Fibroblast of skin of back (primary cell): ENCODE measurements at regions not wholly inside any gene's neighbourhood (a gene's known extent, or its start where the extent isn't known, plus 50 kb on each side); places are given as distances from the start of the nearest gene placed in this dataset.
A peak's percentile ranks its signal among the peaks of the same experiment; 100 is the strongest.

ENCODE experiments used
- DNase-seq: peaks from one replicate; pipeline ENCODE4 v3.0.0-alpha.2; 2013

DNA sequence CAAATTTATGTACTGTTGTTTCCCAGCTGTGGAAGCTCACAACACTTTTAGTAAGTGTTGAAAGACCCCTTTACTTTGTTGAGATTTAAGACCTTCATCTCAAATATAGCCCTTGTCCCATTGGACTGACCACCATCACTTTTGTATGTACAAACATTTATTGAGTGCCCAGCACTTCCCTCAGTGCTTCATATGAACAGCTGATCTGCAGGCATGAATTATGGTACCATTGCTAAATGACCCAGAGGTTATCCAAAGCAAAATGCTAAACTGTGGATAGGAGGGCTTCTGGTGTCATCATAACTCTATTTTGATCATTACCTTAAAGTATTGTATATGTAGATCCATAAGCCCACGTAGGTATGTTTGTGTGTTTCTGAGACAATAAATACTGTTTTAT, 285.7 kb upstream of the RGS6 start:
- DNase-seq, result no peak

DNA sequence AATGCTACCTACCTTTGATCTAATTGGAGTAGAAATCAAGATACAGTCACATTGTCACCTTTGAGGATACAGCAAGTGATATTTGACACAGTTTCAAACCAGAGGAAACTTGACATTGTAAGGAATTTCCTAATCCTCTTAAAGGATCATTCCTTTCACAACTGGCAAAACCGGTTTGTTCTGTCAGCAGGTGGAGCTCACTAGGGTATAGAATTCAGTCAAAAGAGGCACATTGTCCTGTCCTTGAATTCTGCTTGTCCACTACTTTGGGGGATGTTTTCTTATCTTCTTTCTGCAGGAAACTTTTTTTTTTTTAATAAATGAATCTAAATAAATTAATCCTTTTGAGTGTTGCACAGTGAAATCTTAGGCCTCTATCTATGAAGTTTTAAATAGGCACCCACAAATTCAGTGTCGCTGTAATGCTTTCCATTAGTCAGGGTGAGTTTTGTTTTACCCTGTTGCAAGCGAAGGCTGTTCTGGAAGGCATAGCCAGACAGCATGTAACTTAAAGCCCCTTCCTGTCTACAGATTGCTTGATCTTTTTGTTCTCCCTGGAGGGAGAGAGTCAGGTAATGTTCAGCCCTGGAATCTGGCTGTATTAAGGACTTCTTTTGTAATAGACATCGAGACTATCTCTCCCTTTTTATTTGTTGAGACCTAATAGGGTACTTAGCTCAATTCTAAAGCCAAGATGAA, 285.0 kb upstream of the RGS6 start:
- no peak for DNase-seq

GRCh38 chr14:71648725-71649124, 283.5 kb upstream of the RGS6 start:
- no peak for DNase-seq

DNA sequence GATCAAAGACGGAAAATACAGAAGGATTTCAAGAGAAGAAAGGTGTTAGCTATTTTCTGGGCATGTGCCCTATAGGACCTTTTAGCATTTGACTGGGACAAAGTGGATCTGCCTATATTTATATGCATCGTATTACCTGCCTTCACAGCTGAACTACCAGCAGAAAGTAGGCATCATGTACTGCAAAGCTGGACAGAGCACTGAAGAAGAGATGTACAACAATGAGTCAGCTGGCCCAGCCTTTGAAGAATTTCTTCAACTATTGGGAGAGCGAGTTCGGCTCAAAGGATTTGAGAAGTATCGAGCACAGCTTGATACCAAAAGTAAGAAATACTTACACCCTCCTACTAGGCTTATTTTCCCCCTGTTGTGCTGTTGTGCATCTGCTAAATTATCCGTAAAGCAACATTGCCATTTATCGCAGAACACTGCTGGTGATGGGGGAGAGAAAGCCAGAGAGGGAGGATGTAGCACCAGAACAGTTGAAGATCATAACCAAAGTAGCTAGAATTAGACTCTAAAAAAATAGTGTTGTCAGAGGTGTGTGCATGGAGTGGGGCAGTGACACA, 282.0 kb upstream of the RGS6 start:
- DNase-seq, result no peak

- peak; percentile 94 for DNase-seq
Observed at GRCh38 chr14:71651228-71651627, 281.0 kb upstream of the RGS6 start.

- DNase-seq, result no peak
Observed at GRCh38 chr14:71652368-71652767, 279.9 kb upstream of the RGS6 start.

GRCh38 chr14:71654810-71655209, 277.4 kb upstream of the RGS6 start:
- no peak for DNase-seq

DNA sequence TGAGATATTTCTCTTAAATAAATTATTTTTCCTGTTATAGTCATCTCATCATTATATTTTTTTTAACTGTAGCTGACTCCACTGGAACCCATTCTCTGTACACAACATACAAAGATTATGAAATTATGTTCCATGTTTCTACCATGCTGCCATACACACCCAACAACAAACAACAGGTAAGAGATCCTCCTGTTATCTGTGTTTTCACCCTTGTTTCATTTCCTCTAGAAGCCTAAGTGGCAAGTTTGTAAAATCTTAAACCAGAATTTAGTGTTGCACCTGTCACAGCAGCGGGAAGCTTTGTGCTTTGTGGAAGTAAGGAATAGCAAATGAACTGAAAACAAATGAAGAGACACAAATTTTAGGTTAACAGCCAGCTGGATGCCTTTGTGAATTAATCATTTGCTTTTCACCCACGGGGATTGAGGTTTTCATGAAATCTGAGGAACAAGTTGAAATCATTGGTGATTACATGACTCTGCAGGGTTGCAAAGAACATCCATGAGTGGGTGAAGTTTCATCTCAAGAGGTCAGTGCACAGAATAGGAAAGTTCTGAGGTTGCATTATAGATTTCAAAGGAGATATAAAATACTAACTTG, 273.9 kb upstream of the RGS6 start:
- peak; percentile 33 for DNase-seq

- no peak for DNase-seq
Observed at GRCh38 chr14:71659159-71659558, 273.1 kb upstream of the RGS6 start.

- no peak for DNase-seq
Observed at GRCh38 chr14:71661441-71661840, 270.8 kb upstream of the RGS6 start.

DNA sequence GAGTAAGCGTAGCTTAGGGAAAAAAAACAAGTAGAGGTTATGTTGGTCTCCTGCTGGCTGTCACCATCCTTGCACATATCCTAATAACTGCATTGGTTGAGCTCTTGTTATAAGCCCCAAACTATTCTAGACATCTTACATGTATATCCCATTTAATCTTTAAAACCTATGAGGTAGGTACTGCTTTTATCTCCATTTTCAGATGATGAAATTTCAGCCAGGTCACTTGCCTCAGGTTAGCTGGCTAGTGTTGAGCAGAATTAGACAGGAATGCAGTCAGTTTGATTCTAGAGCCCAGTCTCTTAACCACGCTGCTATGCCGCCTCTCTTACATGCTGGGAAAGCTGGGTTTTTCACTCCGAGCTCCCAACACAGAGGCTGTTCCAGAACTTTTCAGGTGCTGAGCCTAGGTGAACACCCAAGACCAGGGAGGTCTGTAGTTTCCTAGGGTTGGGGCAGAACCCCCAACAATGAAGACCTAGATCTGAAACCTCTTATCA, 269.9 kb upstream of the RGS6 start:
- no peak for DNase-seq

- DNase-seq, result peak; percentile 96
Observed at GRCh38 chr14:71665157-71665556, 267.1 kb upstream of the RGS6 start.

DNA sequence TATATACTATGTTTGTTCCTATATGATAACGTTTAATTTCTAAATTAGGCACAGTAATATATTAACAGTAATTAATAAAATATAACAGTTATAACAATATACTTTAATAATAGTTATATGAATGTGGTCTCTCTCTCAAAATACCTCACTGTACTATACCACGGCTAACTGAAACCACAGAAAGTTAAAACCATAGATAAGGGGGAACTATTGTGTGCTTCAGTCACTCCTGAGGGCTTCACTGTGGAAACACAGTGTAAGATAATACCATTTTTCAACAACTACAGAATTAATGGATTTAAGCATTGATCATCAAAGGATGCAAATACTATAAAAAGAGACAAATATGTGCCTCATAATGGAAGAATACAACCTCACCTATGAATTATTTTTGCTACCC, 266.4 kb upstream of the RGS6 start:
- DNase-seq, result no peak

DNA sequence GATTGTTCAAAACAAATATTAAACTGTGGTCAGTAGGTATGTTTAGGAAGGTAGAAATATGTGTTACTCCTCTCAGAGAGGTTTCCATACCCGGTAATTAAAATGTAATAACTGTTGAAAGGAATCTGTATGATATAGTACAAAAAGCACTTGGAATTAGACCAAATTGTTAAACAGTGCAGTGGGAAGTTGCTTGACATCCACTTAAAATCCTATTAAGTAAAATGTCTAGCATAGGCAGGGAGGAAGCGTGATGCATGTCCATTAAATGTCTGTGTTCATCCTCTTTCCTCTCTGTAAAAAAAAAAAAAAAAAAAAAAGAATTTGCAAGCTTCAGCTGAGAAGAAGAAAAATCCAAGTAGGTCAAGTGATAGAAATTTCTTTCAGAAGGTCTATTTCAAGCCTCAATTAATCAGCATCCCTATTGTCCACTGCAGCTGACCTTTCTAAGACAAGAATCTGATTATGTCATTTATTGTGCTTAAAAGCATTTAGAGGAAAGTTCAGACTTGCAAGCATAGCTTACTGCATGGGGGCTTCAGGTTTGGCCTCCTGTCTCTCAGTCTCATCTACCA, 265.6 kb upstream of the RGS6 start:
- no peak for DNase-seq

GRCh38 chr14:71668186-71668912, 263.9 kb upstream of the RGS6 start:
- DNase-seq, result peak; percentile 50

DNA sequence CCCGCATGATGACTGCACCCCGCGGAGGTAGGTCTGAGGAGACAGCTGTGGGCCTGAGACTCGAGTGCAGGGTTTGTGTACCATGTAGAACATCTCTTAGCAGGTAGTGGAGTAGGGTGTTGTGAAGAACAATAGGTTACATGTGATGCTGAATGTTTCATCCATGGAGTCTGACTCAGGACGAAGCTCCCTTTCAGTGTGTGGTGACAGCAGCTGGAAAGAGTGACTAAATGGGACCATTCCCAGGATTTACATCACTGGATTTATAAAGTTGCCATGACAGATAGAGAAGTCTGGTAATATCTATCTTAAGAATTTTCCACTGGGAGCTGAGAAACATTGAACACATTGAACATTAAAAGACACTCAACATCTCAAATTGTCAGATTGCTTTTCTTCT, 259.6 kb upstream of the RGS6 start:
- no peak for DNase-seq

DNA sequence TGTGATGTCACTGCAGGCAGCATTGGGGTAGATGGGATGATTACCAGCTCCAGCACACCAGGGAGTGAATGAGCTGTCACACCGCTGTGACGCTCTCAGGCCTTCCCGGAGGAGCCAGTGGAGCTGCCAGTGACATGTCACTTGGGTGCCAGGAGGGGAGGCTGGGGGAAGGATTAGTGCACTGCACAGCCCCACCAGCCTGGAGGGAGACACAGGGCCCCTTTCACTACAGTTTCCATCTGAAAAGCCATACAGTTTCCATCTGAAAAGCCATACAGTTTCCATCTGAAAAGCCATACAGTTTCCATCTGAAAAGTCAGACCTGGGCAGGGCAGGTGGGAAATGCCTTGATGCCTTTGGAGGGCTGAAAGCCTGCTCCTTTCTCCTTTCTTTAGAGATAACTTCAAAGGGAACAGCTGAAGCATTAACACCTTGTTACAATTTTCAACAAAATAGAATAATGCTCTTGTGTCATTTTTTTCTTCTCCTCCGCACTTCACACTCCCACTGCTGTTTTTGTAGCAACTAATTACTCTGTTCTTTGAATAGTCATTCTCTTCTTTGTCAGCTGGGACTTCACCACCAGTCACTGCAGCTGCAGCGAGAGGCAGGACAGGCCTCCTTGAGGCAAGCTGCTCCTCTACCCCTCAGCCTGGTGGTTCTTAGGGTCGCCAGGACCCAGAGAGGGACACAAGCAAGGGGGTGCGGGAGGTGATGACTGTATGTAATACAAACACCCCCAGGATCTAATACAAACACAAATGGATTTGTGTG, 256.9 kb upstream of the RGS6 start:
- no peak for DNase-seq

DNA sequence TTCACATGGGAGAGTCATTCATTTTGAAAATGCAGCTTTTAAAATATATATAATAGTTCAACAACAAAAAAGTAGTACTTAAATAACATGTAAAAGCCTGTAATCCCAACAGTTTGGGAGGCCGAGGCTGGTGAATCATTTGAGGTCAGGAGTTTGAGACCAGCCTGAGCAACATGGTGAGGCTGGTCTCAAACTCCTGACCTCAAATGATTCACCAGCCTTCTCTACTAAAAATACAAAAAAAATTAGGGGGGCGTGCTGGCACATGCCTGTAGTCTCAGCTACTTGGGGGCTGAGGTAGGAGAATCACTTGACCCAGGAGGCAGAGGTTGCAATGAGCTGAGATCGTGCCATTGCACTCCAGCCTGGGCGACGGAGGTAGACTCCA, 256.3 kb upstream of the RGS6 start:
- peak; percentile 50 for DNase-seq

DNA sequence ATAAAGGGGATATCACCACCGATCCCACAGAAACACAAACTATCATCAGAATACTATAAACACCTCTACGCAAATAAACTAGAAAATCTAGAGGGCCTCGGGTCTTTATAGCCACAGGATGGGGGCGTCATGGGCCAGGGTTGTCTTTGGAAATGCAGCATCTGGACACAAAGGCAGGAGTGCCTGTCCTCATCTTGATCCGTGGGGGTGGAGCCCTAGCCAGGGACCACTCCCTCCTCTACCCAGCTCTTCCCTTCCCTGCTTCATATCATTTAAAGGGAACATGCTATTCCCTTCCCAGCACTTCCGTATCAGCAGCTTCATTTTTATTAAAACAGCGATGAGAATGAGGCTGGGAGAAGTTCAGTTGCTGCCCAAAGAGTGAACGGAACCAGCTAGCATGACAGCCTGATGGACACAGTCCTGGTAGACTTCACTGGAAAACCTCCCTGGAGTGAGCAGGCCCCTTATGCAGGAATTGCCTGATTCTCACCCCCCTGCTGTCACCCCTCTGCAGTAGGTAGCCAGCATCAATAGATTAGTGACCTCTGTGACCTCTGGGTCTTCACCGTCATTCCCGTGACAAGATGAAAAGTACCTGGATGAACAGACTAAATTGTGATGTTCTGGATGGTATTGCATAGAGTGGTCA, 251.4 kb upstream of the RGS6 start:
- DNase-seq, result no peak

- DNase-seq, result peak; percentile 87
Observed at GRCh38 chr14:71682337-71682736, 249.9 kb upstream of the RGS6 start.

DNA sequence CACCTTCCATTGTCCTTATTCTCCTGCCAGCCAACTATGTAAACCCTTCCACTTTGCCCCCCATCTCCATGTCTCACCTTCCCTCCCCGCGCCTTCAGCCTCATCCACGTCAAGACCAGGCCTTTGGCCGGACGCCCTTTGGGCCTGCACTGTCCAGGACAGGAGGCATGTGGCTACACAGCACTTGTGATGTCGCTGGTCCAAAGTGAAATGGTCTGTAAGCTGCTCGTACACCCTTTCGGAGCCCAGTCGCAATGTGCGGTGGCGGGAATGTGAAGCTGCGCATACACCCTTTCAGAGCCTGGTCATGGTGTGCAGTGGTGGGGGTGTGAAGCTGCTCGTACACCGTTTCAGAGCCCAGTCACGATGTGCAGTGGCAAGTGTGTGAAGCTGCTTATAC, 247.9 kb upstream of the RGS6 start:
- DNase-seq, result no peak

DNA sequence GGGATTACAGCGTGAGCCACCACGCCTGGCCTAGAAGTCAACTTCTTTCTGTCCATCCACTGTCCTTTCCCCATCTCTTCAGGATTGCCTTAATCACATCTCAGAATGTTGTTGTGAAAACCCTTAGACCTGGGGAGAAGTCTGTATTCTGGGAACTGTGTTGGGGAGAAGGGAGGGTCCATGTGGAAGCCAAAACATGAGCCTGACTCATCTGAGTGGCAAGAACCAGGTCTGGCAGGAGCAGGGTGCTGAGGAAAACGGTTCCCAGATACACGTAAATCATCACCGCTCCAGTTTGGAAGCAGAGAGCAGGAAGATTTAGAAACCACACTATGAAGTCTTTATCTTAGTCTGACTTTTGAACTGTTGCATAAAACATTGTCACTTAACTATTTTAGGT, 245.6 kb upstream of the RGS6 start:
- DNase-seq, result no peak
